ENCODE measurements at regions not wholly inside any gene's neighbourhood (a gene's known extent, or its start where the extent isn't known, plus 50 kb on each side); places are given as distances from the start of the nearest gene placed in this dataset.

DNA sequence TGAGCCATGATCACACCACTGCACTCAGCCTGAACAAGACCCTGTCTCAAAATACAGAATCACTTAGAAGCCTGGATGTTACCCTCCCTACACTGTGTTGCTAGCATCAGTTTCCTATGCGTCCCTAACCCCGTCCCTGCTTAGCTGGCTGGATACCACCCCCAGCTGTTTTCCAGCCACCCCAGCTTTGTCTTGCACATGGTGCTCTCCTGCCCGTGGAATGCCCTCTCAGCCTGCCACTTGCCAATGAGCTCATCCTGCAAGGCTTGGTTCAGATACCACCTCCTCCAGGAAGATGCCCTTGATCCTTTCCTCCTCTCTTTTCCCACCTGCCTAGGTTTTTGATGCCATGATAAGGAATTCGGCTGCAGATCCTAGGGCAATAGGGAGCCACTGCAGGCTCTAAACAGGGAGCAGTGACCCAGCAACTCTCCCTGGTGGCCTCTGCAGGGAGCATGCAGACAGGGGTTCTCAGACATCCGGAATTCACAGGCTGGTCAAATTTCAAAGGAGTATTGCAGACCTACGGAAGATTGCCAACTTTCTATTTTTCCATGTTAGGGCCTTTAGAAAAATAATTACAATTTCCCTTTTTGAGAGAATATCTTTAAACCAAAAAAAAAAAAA is 52.7 kb upstream of the WNT7B start:
- TF ChIP-seq, protein P1, sequence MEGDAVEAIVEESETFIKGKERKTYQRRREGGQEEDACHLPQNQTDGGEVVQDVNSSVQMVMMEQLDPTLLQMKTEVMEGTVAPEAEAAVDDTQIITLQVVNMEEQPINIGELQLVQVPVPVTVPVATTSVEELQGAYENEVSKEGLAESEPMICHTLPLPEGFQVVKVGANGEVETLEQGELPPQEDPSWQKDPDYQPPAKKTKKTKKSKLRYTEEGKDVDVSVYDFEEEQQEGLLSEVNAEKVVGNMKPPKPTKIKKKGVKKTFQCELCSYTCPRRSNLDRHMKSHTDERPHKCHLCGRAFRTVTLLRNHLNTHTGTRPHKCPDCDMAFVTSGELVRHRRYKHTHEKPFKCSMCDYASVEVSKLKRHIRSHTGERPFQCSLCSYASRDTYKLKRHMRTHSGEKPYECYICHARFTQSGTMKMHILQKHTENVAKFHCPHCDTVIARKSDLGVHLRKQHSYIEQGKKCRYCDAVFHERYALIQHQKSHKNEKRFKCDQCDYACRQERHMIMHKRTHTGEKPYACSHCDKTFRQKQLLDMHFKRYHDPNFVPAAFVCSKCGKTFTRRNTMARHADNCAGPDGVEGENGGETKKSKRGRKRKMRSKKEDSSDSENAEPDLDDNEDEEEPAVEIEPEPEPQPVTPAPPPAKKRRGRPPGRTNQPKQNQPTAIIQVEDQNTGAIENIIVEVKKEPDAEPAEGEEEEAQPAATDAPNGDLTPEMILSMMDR (IDR thresholded peaks at IDR 0.05): no peak
- no peak for TF ChIP-seq POLR2A (IDR thresholded peaks at IDR 0.05)

Data from adrenal gland (tissue), 5 donors.